Activated CD8-positive, alpha-beta T cell treated with anti-CD3 and anti-CD28 coated beads for 36 hours (primary cell): ENCODE measurements at regions not wholly inside any gene's neighbourhood (a gene's known extent, or its start where the extent isn't known, plus 50 kb on each side); places are given as distances from the start of the nearest gene placed in this dataset.
"Not testable (repeated sequence)": the region's sequence is repeated elsewhere in the genome, so short reads cannot be mapped to it uniquely, and the experiment has no call there.

Experiments
- ATAC-seq: fragments of 200-7000 bp; cut with Tn5 transposase; one replicate; pipeline ENCODE4 v1.10.0; 2021; ENCODE audit warnings: mild to moderate bottlenecking, moderate library complexity
- CTCF ChIA-PET: fragments of 350-600 bp; sonication (Branson Sonifier 250); formaldehyde crosslinking; loops from one replicate; lab custom pipeline; 2021; ENCODE audit warnings: antibody characterized with exemption; lab: Charles Lee
- POLR2A ChIA-PET: fragments of 350-600 bp; sonication (Branson Sonifier 250); formaldehyde crosslinking; loops from one replicate; lab custom pipeline; 2021; ENCODE audit warnings: antibody characterized with exemption; lab: Charles Lee
- DNase-seq: peaks from one replicate; pipeline ENCODE4 v3.0.0-alpha.2; 2020
- H3K27ac Mint-ChIP-seq: one replicate; pipeline ENCODE4 v1.8.0; 2021; ENCODE audit warnings: mild to moderate bottlenecking, mixed read lengths
- H3K27me3 Mint-ChIP-seq: one replicate; pipeline ENCODE4 v1.8.0; 2021; ENCODE audit warnings: mixed read lengths
- H3K36me3 Mint-ChIP-seq: one replicate; pipeline ENCODE4 v1.8.0; 2021; ENCODE audit warnings: low read depth, mixed read lengths
- H3K4me1 Mint-ChIP-seq: one replicate; pipeline ENCODE4 v1.8.0; 2021; ENCODE audit warnings: low read depth, mixed read lengths
- H3K4me3 Mint-ChIP-seq: one replicate; pipeline ENCODE4 v1.8.0; 2021; ENCODE audit warnings: mild to moderate bottlenecking, moderate library complexity, mixed read lengths
- H3K9me3 Mint-ChIP-seq: one replicate; pipeline ENCODE4 v1.8.0; 2021; ENCODE audit warnings: mixed read lengths
- intact Hi-C: fragments of 100-400 bp; cut with micrococcal nuclease; formaldehyde crosslinking; loops from one replicate; pipeline ENCODE4 v1.10.0; 2022
- TF ChIP-seq, protein P1 (sequence below): fragments of 200-600 bp; IDR thresholded peaks from one replicate; pipeline ENCODE4 v1.8.0; 2022; ENCODE audit warnings: antibody characterized with exemption, mild to moderate bottlenecking

DNA sequence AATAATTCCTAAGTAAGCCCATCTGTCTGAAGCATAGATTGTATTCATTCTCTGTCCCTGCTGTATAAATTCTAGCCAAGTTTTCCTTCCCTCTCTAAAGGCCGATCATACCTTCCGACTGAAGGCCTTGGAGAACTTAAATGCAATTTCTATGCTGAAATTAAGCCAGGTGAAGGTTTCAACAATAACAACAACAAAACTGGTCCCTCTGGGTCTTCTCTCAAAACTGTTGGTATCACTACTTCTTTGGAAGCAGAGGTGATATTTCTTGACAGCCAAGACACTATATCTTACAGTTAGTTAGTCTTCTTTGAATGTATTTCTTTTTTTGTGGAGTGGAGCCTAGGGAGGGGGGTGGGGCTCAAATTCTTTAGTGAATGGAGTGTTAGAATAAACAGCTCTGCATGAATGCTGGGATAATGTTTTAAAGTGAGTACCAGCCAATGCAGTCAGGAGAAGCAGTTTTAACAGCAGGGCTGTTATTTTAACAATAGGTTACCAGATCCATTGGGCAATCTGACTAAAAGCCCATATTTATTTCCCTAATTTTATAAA, 508.9 kb downstream of the EBF1 start:
- CTCF ChIA-PET = no interaction called here
- Mint-ChIP-seq H3K36me3 (no peaks in the 10 kb centered on the region), H3K27ac (no peak overlapping the region), H3K4me3 (no peak overlapping the region), H3K27me3 (no peaks in the 10 kb centered on the region), H3K4me1 (no peaks in the 10 kb centered on the region), H3K9me3 (peaks cover 3% of the 10 kb centered on the region)
- TF ChIP-seq, protein P1, sequence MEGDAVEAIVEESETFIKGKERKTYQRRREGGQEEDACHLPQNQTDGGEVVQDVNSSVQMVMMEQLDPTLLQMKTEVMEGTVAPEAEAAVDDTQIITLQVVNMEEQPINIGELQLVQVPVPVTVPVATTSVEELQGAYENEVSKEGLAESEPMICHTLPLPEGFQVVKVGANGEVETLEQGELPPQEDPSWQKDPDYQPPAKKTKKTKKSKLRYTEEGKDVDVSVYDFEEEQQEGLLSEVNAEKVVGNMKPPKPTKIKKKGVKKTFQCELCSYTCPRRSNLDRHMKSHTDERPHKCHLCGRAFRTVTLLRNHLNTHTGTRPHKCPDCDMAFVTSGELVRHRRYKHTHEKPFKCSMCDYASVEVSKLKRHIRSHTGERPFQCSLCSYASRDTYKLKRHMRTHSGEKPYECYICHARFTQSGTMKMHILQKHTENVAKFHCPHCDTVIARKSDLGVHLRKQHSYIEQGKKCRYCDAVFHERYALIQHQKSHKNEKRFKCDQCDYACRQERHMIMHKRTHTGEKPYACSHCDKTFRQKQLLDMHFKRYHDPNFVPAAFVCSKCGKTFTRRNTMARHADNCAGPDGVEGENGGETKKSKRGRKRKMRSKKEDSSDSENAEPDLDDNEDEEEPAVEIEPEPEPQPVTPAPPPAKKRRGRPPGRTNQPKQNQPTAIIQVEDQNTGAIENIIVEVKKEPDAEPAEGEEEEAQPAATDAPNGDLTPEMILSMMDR = no peak
- no peak for ATAC-seq
- POLR2A ChIA-PET = no interaction called here
- no peak for DNase-seq
- intact Hi-C loops = no loop called here

DNA sequence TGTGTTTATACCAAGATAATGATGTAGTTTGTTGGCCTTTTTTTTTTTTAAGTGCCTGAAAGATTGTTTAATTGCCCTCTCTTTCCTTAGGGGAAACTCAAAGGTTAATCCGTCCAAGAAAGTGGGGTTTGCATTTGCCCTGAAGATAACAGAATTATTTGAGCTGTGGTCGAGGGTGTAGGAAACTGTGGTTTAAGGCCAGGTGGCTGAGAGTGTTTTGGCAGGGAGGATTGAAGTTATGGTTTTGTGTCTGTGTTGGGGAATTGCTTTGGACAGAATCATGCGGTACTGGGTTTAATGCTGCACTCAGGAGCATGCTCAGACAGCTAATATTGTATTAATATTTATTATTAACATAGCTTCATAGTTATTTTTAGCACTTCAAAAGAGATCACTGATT, 509.8 kb downstream of the EBF1 start:
- ChIA-PET POLR2A (no interaction called here), CTCF (no interaction called here)
- Mint-ChIP-seq H3K4me1 (no peaks in the 10 kb centered on the region), H3K4me3 (no peak overlapping the region), H3K9me3 (peaks cover 3% of the 10 kb centered on the region), H3K36me3 (no peaks in the 10 kb centered on the region), H3K27ac (no peak overlapping the region), H3K27me3 (no peaks in the 10 kb centered on the region)
- DNase-seq = no peak
- ATAC-seq = no peak
- intact Hi-C loops = no loop called here
- TF ChIP-seq, protein P1 = no peak

DNA sequence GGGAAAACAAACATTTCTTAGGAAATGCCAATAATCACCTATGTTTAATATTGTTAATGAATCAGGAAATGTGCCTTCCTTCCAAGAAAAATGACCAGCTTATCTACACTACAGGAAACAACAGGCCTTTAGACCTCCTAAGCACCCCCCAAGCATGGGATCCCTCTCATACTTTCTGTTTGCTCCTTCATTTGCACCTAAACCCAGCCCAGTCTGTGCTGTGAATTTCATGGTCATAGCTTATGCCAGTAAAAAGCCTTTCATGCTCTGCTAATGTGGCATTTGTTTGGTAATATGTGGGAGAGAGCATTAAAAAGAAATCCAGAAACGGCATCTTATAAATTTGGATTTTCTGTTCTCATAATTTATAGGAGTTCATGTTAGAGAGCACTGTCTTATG, 511.1 kb downstream of the EBF1 start:
- Mint-ChIP-seq H3K4me1 (no peaks in the 10 kb centered on the region), H3K27me3 (no peaks in the 10 kb centered on the region), H3K4me3 (no peak overlapping the region), H3K9me3 (peaks cover 3% of the 10 kb centered on the region), H3K36me3 (no peaks in the 10 kb centered on the region), H3K27ac (no peak overlapping the region)
- ATAC-seq (no peak), DNase-seq (no peak)
- ChIA-PET POLR2A (interaction anchor here (0.8 kb wide), 1 partner anchor 82 kb away, joined by 3 read pairs; no protein-coding TSS in a partner anchor), CTCF (no interaction called here)
- TF ChIP-seq, protein P1 = no peak
- intact Hi-C loops = no loop called here

DNA sequence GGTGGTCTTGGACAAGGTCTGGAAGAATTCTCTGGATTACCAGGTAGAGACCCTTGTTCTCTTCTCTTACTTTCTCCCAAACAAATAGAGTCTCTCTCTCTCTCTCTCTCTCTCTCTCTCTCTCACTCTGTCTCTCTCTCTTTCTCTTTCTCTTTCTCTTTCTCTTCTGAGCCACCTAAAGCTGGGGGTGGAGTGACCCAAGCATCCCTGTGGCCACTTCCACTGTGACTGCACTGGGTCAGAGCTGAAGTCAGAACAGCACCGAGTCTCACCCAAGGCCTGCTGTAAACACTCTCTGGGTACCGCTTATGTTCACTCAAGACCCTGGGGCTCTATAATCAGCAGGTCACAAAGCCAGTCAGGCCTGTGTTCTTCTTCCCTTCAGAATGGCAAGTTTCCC, 513.7 kb downstream of the EBF1 start:
- H3K9me3 Mint-ChIP-seq = peaks cover 3% of the 10 kb centered on the region
- no peaks in the 10 kb centered on the region for H3K27me3 Mint-ChIP-seq
- H3K36me3 Mint-ChIP-seq = no peaks in the 10 kb centered on the region
- intact Hi-C loops = no loop called here
- DNase-seq = no peak
- no peak overlapping the region for H3K4me3 Mint-ChIP-seq
- ATAC-seq = no peak
- H3K4me1 Mint-ChIP-seq = no peaks in the 10 kb centered on the region
- TF ChIP-seq, protein P1 = no peak
- no peak overlapping the region for H3K27ac Mint-ChIP-seq
- POLR2A ChIA-PET = no interaction called here
- CTCF ChIA-PET = no interaction called here

DNA sequence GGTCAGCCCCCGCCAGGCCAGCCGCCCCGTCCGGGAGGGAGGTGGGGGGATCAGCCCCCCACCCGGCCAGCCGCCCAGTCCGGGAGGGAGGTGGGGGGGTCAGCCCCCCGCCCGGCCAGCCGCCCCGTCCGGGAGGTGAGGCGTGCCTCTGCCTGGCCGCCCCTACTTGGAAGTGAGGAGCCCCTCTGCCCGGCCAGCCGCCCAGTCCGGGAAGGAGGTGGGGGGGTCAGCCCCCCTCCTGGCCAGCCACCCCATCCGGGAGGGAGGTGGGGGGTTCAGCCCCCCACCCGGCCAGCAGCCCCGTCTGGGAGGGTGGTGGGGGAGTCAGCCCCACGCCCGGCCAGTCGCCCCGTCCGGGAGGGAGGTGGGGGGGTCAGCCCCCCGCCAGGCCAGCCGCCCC, 517.0 kb downstream of the EBF1 start:
- DNase-seq, H3K27ac Mint-ChIP-seq, ATAC-seq, H3K4me1 Mint-ChIP-seq, H3K27me3 Mint-ChIP-seq, intact Hi-C loops, H3K4me3 Mint-ChIP-seq, H3K36me3 Mint-ChIP-seq, POLR2A ChIA-PET, CTCF ChIA-PET: not testable (repeated sequence)
- H3K9me3 Mint-ChIP-seq = peaks cover 17% of the 10 kb centered on the region

DNA sequence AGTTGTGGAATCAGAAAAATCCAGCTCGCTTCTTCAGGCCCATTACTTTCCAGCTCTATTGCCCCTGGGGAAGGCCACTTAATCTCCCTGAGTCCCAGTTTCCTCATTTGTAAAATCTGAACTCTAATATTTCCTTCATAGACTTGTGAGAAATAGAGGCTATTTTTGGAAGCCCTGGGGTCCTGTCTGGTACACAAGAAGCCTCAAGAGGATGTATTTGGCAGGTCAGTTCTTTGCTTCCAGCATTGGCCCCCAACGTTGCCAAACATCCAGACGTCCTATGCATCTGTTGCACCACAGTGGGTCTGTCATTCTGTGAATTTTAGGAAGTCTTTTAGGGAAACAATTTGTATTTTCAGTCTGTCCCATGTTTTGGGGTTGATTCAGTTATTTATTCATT, 525.9 kb downstream of the EBF1 start:
- ATAC-seq = no peak
- no peak overlapping the region for H3K4me3 Mint-ChIP-seq
- no peaks in the 10 kb centered on the region for H3K27me3 Mint-ChIP-seq
- no peaks in the 10 kb centered on the region for H3K36me3 Mint-ChIP-seq
- intact Hi-C loops = no loop called here
- TF ChIP-seq, protein P1 = no peak
- no peaks in the 10 kb centered on the region for H3K4me1 Mint-ChIP-seq
- ChIA-PET CTCF (no interaction called here), POLR2A (no interaction called here)
- DNase-seq = no peak
- no peak overlapping the region for H3K27ac Mint-ChIP-seq
- peaks cover 7% of the 10 kb centered on the region for H3K9me3 Mint-ChIP-seq
